T-cell (primary cell): ENCODE measurements at regions not wholly inside any gene's neighbourhood (a gene's known extent, or its start where the extent isn't known, plus 50 kb on each side); places are given as distances from the start of the nearest gene placed in this dataset.

Source experiments
- ATAC-seq, 4 experiments: fragments of 200-7000 bp in 3 of 4; fragments of 150-1000 bp in 1 of 4; cut with Tn5 transposase; replicated peaks in 1 of 4; 1 replicate in 3 of 4; 2 replicates in 1 of 4; pipeline ENCODE4 v1.10.0; 2021; ENCODE audit warnings: moderate library complexity in 3 of 4, mild to moderate bottlenecking in 2 of 4, moderate number of reproducible peaks in 1 of 4
- CTCF ChIA-PET, 2 donors: fragments of 300-600 bp; sonication (Branson Sonifier 250); formaldehyde crosslinking; loops; one replicate each; lab custom pipeline; 2022; ENCODE audit warnings: antibody characterized with exemption in 2 of 2; lab: Charles Lee
- POLR2A ChIA-PET, 2 donors: fragments of 300-600 bp; sonication (Branson Sonifier 250); formaldehyde crosslinking; loops; one replicate each; lab custom pipeline; 2022; ENCODE audit warnings: antibody characterized with exemption in 2 of 2; lab: Charles Lee
- DNase-seq, 35 experiments: peaks; one replicate each; pipeline versions ENCODE4 v3.0.0 to v3.0.0-alpha.2; 2013 to 2023
- H3K27ac ChIP-seq: one replicate; pipeline ENCODE4 v1.5.1; 2013; ENCODE audit warnings: low read length
- H3K27me3 ChIP-seq, 2 experiments: replicated peaks in 1 of 2; 1 replicate in 1 of 2; 2 replicates in 1 of 2; pipeline versions ENCODE4 v1.6.1 to v1.7.0; 2013; ENCODE audit warnings: low read length in 1 of 2, mixed read lengths in 1 of 2; ENCODE audit not compliant: control insufficient read depth in 2 of 2, insufficient read depth in 2 of 2; ENCODE audit errors: extremely low read depth in 1 of 2
- H3K36me3 ChIP-seq, 2 donors: 1 replicate in 1 of 2; 2 replicates in 1 of 2; pipeline versions ENCODE4 v1.6.1 to v1.7.0; 2013; ENCODE audit warnings: low read length in 1 of 2; ENCODE audit not compliant: control insufficient read depth in 2 of 2, insufficient read depth in 1 of 2; ENCODE audit errors: extremely low read depth in 1 of 2
- H3K4me1 ChIP-seq, 2 experiments: 1 replicate in 1 of 2; 2 replicates in 1 of 2; pipeline versions ENCODE4 v1.6.1 to v1.7.0; 2013; ENCODE audit warnings: low read length in 2 of 2, mixed read lengths in 1 of 2; ENCODE audit not compliant: insufficient read depth in 2 of 2, control insufficient read depth in 1 of 2; ENCODE audit errors: extremely low read depth in 1 of 2
- H3K4me3 ChIP-seq, 2 donors: 1 replicate in 1 of 2; 2 replicates in 1 of 2; pipeline versions ENCODE4 v1.5.1 to v1.7.0; 2013; ENCODE audit warnings: mild to moderate bottlenecking in 2 of 2, low read length in 1 of 2, moderate library complexity in 1 of 2; ENCODE audit not compliant: control insufficient read depth in 1 of 2; ENCODE audit errors: extremely low read depth in 1 of 2
- H3K9me3 ChIP-seq: 2 replicates; pipeline ENCODE4 v1.7.0; 2013
- H3K27ac Mint-ChIP-seq, 2 donors: one replicate each; pipeline ENCODE4 v1.8.0; 2020 to 2021; ENCODE audit warnings: mild to moderate bottlenecking in 2 of 2, mixed read lengths in 2 of 2
- H3K27me3 Mint-ChIP-seq, 2 donors: one replicate each; pipeline ENCODE4 v1.8.0; 2021 to 2022; ENCODE audit warnings: mixed read lengths in 2 of 2
- H3K36me3 Mint-ChIP-seq: one replicate; pipeline ENCODE4 v1.8.0; 2021; ENCODE audit warnings: mixed read lengths
- H3K4me1 Mint-ChIP-seq, 3 donors: one replicate each; pipeline ENCODE4 v1.8.0; 2020 to 2022; ENCODE audit warnings: mixed read lengths in 3 of 3, mild to moderate bottlenecking in 1 of 3
- H3K4me3 Mint-ChIP-seq, 3 donors: one replicate each; pipeline ENCODE4 v1.8.0; 2020 to 2022; ENCODE audit warnings: mild to moderate bottlenecking in 3 of 3, mixed read lengths in 3 of 3, moderate library complexity in 3 of 3
- H3K9me3 Mint-ChIP-seq, 3 donors: one replicate each; pipeline ENCODE4 v1.8.0; 2020 to 2022; ENCODE audit warnings: mixed read lengths in 3 of 3
- WGBS: methylation state at CpG from one replicate; pipeline ENCODE4 v1.1.5; 2013; ENCODE audit warnings: missing lambda C conversion rate; ENCODE audit not compliant: insufficient coverage; 5-methylcytosine and 5-hydroxymethylcytosine counted together

- Mint-ChIP-seq H3K27ac (no peak overlapping the region), H3K4me3 (no peak overlapping the region), H3K4me1 (no peaks in the 10 kb centered on the region), H3K9me3 (peaks cover 3 to 4% (median 3%) of the 10 kb centered on the region in 3 donors), H3K27me3 (peaks cover 0 to 13% of the 10 kb centered on the region in 2 donors), H3K36me3 (no peaks in the 10 kb centered on the region)
- 80% methylated on average over 2 of the region's 4 CpGs for WGBS
- POLR2A ChIA-PET, result no interaction called here
- no peaks in the 10 kb centered on the region for H3K36me3 ChIP-seq
- CTCF ChIA-PET, result interaction anchor here in 1 of 2 donors (0.7 kb wide), 1 partner anchor 1620 kb away, joined by 8 read pairs; no protein-coding TSS in a partner anchor
- ATAC-seq, result no peak
- DNase-seq, result no peak
- peaks cover 0 to 3% of the 10 kb centered on the region in 2 experiments for H3K27me3 ChIP-seq
- no peaks in the 10 kb centered on the region for H3K9me3 ChIP-seq
- no peak overlapping the region for H3K4me3 ChIP-seq
- no peaks in the 10 kb centered on the region for H3K4me1 ChIP-seq
- H3K27ac ChIP-seq, result no peak overlapping the region
These were observed 51.7 kb upstream of the ATP5MC3 start for GRCh38 chr2:175233135-175233719.
